ENCODE measurements at regions not wholly inside any gene's neighbourhood (a gene's known extent, or its start where the extent isn't known, plus 50 kb on each side); places are given as distances from the start of the nearest gene placed in this dataset.

DNA sequence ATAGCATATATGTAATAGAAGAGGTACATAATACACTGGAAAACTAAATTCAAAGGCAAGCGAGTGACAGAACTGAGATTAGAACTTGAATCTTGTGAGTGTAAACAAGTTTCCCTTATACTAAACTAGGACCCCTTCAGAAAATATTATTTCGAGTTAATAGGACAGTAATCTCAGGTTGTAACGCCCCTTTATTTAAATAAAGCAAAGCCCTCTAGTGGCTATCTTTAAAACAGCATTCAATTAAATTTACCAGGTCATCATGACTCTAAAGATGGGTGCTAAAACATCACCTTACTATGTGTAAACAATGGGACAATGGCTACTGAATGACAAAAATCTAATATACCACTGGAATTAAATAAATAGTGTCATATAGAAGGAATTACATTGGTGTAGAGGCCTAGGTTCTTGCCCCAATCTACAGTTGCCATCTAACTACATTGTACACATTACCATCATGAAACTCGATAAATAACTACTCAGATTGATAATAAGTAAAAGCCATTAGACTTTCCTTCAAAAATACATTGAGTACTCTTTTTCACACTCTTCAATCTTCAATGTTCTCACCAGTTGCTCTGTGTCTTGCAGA is 255.4 kb upstream of the IRAK1BP1 start:
- no peak for TF ChIP-seq CREB5 (CRISPR knock-in tag; IDR thresholded peaks at IDR 0.05; ENCODE audit: low read depth)
- TF ChIP-seq RARB (CRISPR knock-in tag; IDR thresholded peaks at IDR 0.05), result no peak
- TF ChIP-seq ZC3H10 (CRISPR knock-in tag; IDR thresholded peaks at IDR 0.05), result no peak
- TF ChIP-seq, protein P1, sequence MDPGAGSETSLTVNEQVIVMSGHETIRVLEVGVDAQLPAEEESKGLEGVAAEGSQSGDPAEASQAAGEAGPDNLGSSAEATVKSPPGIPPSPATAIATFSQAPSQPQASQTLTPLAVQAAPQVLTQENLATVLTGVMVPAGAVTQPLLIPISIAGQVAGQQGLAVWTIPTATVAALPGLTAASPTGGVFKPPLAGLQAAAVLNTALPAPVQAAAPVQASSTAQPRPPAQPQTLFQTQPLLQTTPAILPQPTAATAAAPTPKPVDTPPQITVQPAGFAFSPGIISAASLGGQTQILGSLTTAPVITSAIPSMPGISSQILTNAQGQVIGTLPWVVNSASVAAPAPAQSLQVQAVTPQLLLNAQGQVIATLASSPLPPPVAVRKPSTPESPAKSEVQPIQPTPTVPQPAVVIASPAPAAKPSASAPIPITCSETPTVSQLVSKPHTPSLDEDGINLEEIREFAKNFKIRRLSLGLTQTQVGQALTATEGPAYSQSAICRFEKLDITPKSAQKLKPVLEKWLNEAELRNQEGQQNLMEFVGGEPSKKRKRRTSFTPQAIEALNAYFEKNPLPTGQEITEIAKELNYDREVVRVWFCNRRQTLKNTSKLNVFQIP (CRISPR knock-in tag; IDR thresholded peaks at IDR 0.05; ENCODE audit: borderline replicate concordance, low read depth), result no peak
- TF ChIP-seq ISL1 (CRISPR knock-in tag; IDR thresholded peaks at IDR 0.05), result no peak
- no peak for TF ChIP-seq ZFP30 (CRISPR knock-in tag; IDR thresholded peaks at IDR 0.05)
- no peak for TF ChIP-seq ARNTL (CRISPR knock-in tag; IDR thresholded peaks at IDR 0.05; ENCODE audit: borderline replicate concordance, low read depth)
- no peak for TF ChIP-seq GLIS3 (CRISPR knock-in tag; IDR thresholded peaks at IDR 0.05)
- TF ChIP-seq OSR1 (CRISPR knock-in tag; IDR thresholded peaks at IDR 0.05), result no peak
- TF ChIP-seq PPARA (CRISPR knock-in tag; IDR thresholded peaks at IDR 0.05; ENCODE audit: borderline replicate concordance), result no peak
- TF ChIP-seq TOX (CRISPR knock-in tag; IDR thresholded peaks at IDR 0.05; ENCODE audit: borderline replicate concordance), result no peak
- 0 out of 3 replicates have a peak, but pooled peaks have one; percentile 23 for ATAC-seq

DNA sequence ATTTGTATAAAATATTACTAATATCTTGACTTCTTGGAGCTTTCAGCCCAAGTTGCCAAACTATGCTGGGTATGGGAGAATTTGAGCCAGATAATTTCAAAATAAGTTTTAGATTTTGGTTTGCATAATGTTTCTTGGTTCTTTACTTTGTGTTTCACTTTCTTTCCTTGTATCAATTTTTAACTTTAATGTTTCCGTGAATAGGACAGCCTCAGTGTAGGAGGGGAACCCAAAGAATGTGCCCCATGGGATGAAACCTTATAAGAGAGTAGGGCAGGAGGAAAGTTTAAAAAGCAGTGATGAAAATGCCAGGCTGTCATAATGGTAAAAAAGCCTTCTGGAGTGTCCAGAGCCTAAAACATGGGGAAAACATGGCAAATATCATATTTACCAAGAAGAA is 252.4 kb upstream of the IRAK1BP1 start:
- TF ChIP-seq ZNF565 (CRISPR knock-in tag; conservative IDR thresholded peaks at IDR 0.05; ENCODE audit: low read depth), result no peak
- TF ChIP-seq CSDC2 (CRISPR knock-in tag; IDR thresholded peaks at IDR 0.05), result no peak
- TF ChIP-seq BACH2 (CRISPR knock-in tag; IDR thresholded peaks at IDR 0.05; ENCODE audit: borderline replicate concordance), result no peak
- no peak for TF ChIP-seq ZFP30 (CRISPR knock-in tag; IDR thresholded peaks at IDR 0.05)
- TF ChIP-seq ISL1 (CRISPR knock-in tag; IDR thresholded peaks at IDR 0.05), result no peak
- TF ChIP-seq ZC3H10 (CRISPR knock-in tag; IDR thresholded peaks at IDR 0.05), result no peak
- TF ChIP-seq ZNF70 (CRISPR knock-in tag; IDR thresholded peaks at IDR 0.05), result no peak
- ATAC-seq, result no peak

DNA sequence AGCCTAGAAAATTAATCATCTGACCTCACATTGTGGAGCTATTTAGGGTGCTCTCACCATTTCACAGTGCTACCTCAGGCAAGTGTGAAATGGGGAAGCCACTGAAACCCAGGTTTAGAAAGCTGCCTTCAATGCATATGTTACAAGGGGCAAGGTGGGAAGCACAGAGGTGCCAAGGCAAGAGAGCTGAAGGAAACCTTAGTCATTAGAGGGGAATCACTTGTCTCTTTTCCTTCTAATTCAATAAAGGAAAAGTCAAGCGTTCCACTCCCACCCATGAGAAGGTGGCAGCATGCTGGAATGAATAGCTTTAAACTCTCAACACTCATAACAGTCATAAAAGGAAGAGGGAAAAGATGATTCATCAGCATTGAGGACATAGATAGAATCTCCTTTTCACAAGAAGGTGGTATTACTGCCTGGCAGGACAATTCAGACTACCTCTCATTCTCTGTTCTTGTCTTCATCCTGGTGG is 251.9 kb upstream of the IRAK1BP1 start:
- TF ChIP-seq CSRNP3 (CRISPR knock-in tag; IDR thresholded peaks at IDR 0.05), result no peak
- peak; percentile 56; the same call in 2 of the 3 replicates for ATAC-seq

GRCh38 chr6:78618970-78619369 is 248.4 kb upstream of the IRAK1BP1 start:
- no peak for ATAC-seq
- TF ChIP-seq OSR1 (CRISPR knock-in tag; IDR thresholded peaks at IDR 0.05) (no peak), CSRNP3 (CRISPR knock-in tag; IDR thresholded peaks at IDR 0.05) (no peak), GLIS3 (CRISPR knock-in tag; IDR thresholded peaks at IDR 0.05) (no peak), ZFP30 (CRISPR knock-in tag; IDR thresholded peaks at IDR 0.05) (no peak), ZNF70 (CRISPR knock-in tag; IDR thresholded peaks at IDR 0.05) (no peak), ZNF8 (CRISPR knock-in tag; IDR thresholded peaks at IDR 0.05) (no peak), TOX (CRISPR knock-in tag; IDR thresholded peaks at IDR 0.05; ENCODE audit: borderline replicate concordance) (no peak), CREB5 (CRISPR knock-in tag; IDR thresholded peaks at IDR 0.05; ENCODE audit: low read depth) (no peak), ZC3H10 (CRISPR knock-in tag; IDR thresholded peaks at IDR 0.05) (no peak), CSDC2 (CRISPR knock-in tag; IDR thresholded peaks at IDR 0.05) (no peak), TCF4 (CRISPR knock-in tag; IDR thresholded peaks at IDR 0.05; ENCODE audit: borderline replicate concordance) (no peak), ESRRG (CRISPR knock-in tag; IDR thresholded peaks at IDR 0.05) (no peak), ZNF565 (CRISPR knock-in tag; conservative IDR thresholded peaks at IDR 0.05; ENCODE audit: low read depth) (no peak), SNAI2 (CRISPR knock-in tag; IDR thresholded peaks at IDR 0.05) (no peak), ZFP3 (CRISPR knock-in tag; IDR thresholded peaks at IDR 0.05) (no peak)
- TF ChIP-seq, protein P1 (CRISPR knock-in tag; IDR thresholded peaks at IDR 0.05; ENCODE audit: borderline replicate concordance, low read depth), result no peak
- TF ChIP-seq, protein P2, sequence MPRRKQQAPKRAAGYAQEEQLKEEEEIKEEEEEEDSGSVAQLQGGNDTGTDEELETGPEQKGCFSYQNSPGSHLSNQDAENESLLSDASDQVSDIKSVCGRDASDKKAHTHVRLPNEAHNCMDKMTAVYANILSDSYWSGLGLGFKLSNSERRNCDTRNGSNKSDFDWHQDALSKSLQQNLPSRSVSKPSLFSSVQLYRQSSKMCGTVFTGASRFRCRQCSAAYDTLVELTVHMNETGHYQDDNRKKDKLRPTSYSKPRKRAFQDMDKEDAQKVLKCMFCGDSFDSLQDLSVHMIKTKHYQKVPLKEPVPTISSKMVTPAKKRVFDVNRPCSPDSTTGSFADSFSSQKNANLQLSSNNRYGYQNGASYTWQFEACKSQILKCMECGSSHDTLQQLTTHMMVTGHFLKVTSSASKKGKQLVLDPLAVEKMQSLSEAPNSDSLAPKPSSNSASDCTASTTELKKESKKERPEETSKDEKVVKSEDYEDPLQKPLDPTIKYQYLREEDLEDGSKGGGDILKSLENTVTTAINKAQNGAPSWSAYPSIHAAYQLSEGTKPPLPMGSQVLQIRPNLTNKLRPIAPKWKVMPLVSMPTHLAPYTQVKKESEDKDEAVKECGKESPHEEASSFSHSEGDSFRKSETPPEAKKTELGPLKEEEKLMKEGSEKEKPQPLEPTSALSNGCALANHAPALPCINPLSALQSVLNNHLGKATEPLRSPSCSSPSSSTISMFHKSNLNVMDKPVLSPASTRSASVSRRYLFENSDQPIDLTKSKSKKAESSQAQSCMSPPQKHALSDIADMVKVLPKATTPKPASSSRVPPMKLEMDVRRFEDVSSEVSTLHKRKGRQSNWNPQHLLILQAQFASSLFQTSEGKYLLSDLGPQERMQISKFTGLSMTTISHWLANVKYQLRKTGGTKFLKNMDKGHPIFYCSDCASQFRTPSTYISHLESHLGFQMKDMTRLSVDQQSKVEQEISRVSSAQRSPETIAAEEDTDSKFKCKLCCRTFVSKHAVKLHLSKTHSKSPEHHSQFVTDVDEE (CRISPR knock-in tag; IDR thresholded peaks at IDR 0.05), result no peak

Data from SK-N-SH treated with all-trans-retinoic acid at 6 μM for 48 hours (cell line).